SK-N-SH (cell line): ENCODE measurements at regions not wholly inside any gene's neighbourhood (a gene's known extent, or its start where the extent isn't known, plus 50 kb on each side); places are given as distances from the start of the nearest gene placed in this dataset.

Experiments used
- CTCF ChIA-PET: fragments of 300-600, 350-600 bp; formaldehyde crosslinking; extraction: SDS; loops from one replicate; lab custom pipeline; 2021; lab: Yijun Ruan, JAX
- POLR2A ChIA-PET: fragments of 350-600 bp; sonication (Branson Sonifier 250); formaldehyde crosslinking; extraction: SDS; loops from one replicate; lab custom pipeline; 2020; ENCODE audit warnings: antibody characterized with exemption, inconsistent platforms; lab: Yijun Ruan, JAX
- DNase-seq: peaks from one replicate; pipeline ENCODE4 v3.0.0; 2012
- H2AFZ ChIP-seq: fragments of 200-600 bp; sonication (generic); 2 replicates; pipeline ENCODE4 v1.8.1; 2016; ENCODE audit warnings: antibody characterized with exemption, mild to moderate bottlenecking, low read depth
- H3F3A ChIP-seq: fragments of 200-600 bp; sonication (generic); replicated peaks from 2 replicates; pipeline ENCODE3; 2016; ENCODE audit warnings: antibody characterized with exemption, mild to moderate bottlenecking; ENCODE audit not compliant: insufficient read depth
- H3K27ac ChIP-seq, 2 experiments: fragments of 200-500 bp in 1 of 2; fragments of 200-600 bp in 1 of 2; sonication (Bioruptor generic) in 1 of 2; sonication (generic), shearing (Covaris generic) in 1 of 2; 2 replicates each; pipeline versions ENCODE4 v1.5.1 to v1.6.1; 2014 to 2016; ENCODE audit warnings: low read depth in 2 of 2, inconsistent platforms in 1 of 2, low read length in 1 of 2, mild to moderate bottlenecking in 1 of 2, mixed read lengths in 1 of 2
- H3K27me3 ChIP-seq: fragments of 200-600 bp; sonication (generic), shearing (Covaris generic); 2 replicates; pipeline ENCODE4 v1.6.1; 2016; ENCODE audit warnings: mixed run types; ENCODE audit not compliant: insufficient read depth
- H3K36me3 ChIP-seq, 2 experiments: fragments of 200-500 bp in 1 of 2; fragments of 200-600 bp in 1 of 2; sonication (Bioruptor generic) in 1 of 2; sonication (generic) in 1 of 2; replicated peaks in 1 of 2; 2 replicates each; pipeline versions ENCODE3 to v1.5.1; 2014 to 2016; ENCODE audit warnings: low read length in 1 of 2, mild to moderate bottlenecking in 1 of 2; ENCODE audit not compliant: insufficient read depth in 2 of 2, control insufficient read depth in 1 of 2
- H3K4me1 ChIP-seq, 2 experiments: fragments of 200-500 bp in 1 of 2; fragments of 200-600 bp in 1 of 2; sonication (Bioruptor generic) in 1 of 2; sonication (generic), shearing (Covaris generic) in 1 of 2; 2 replicates each; pipeline versions ENCODE4 v1.5.1 to v1.6.1; 2014 to 2016; ENCODE audit warnings: low read depth in 1 of 2, low read length in 1 of 2, mixed run types in 1 of 2; ENCODE audit not compliant: insufficient read depth in 2 of 2, control insufficient read depth in 1 of 2
- H3K4me2 ChIP-seq: fragments of 200-600 bp; sonication (generic), shearing (Covaris generic); 2 replicates; pipeline ENCODE4 v1.6.1; 2017; ENCODE audit warnings: mixed run types
- H3K4me3 ChIP-seq, 2 experiments: fragments of 200-500 bp in 1 of 2; fragments of 200-600 bp in 1 of 2; sonication (Bioruptor generic) in 1 of 2; sonication (generic), shearing (Covaris generic) in 1 of 2; 2 replicates each; pipeline versions ENCODE4 v1.5.1 to v1.8.1; 2014 to 2016; ENCODE audit warnings: low read depth in 2 of 2, inconsistent platforms in 1 of 2, low read length in 1 of 2, mild to moderate bottlenecking in 1 of 2, mixed read lengths in 1 of 2, moderate library complexity in 1 of 2
- H3K79me2 ChIP-seq: fragments of 200-600 bp; sonication (generic); 2 replicates; pipeline ENCODE4 v1.8.1; 2017; ENCODE audit warnings: mild to moderate bottlenecking; ENCODE audit not compliant: insufficient read depth
- H3K9ac ChIP-seq: fragments of 200-600 bp; sonication (generic); 2 replicates; pipeline ENCODE4 v1.6.1; 2017; ENCODE audit warnings: mixed run types
- H3K9me2 ChIP-seq: fragments of 200-600 bp; sonication (generic); 2 replicates; pipeline ENCODE4 v1.6.1; 2017; ENCODE audit warnings: mixed run types
- H3K9me3 ChIP-seq: fragments of 200-600 bp; sonication (generic); 2 replicates; pipeline ENCODE4 v1.6.1; 2017; ENCODE audit warnings: mixed run types, mild to moderate bottlenecking, moderate library complexity
- H4K20me1 ChIP-seq: fragments of 200-600 bp; sonication (generic); 2 replicates; pipeline ENCODE4 v1.6.1; 2017; ENCODE audit warnings: mild to moderate bottlenecking, mixed run types; ENCODE audit not compliant: insufficient read depth
- EP300 ChIP-seq, 2 experiments: IDR thresholded peaks; 2 replicates each; pipeline versions ENCODE4 v1.4.0 to v1.6.1; 2012; ENCODE audit warnings: borderline replicate concordance in 1 of 2, low read depth in 1 of 2, low read length in 1 of 2
- EZH2phosphoT487 ChIP-seq: fragments of 200-600 bp; sonication (generic); IDR thresholded peaks from 2 replicates; pipeline ENCODE4 v1.6.1; 2017; ENCODE audit warnings: low read depth, mixed run types, mild to moderate bottlenecking, antibody characterized with exemption, moderate library complexity, borderline replicate concordance
- FOSL2 ChIP-seq: IDR thresholded peaks from 2 replicates; pipeline ENCODE4 v1.4.0; 2012; ENCODE audit warnings: low read depth, mild to moderate bottlenecking, moderate library complexity, borderline replicate concordance
- FOXJ3 ChIP-seq: sonication (generic); formaldehyde crosslinking; IDR thresholded peaks from 2 replicates; pipeline ENCODE4 v1.5.1; 2020; ENCODE audit warnings: mild to moderate bottlenecking, missing genetic modification reagents
- FOXM1 ChIP-seq: IDR thresholded peaks from 2 replicates; pipeline ENCODE4 v1.4.0; 2012; ENCODE audit warnings: low read depth, mild to moderate bottlenecking
- GATA2 ChIP-seq: sonication (generic); formaldehyde crosslinking; IDR thresholded peaks from 2 replicates; pipeline ENCODE4 v1.5.0; 2020; ENCODE audit warnings: mild to moderate bottlenecking, missing genetic modification reagents
- JUND ChIP-seq: IDR thresholded peaks from 2 replicates; pipeline ENCODE4 v1.4.0; 2012
- MEF2A ChIP-seq: IDR thresholded peaks from 2 replicates; pipeline ENCODE4 v1.4.0; 2012; ENCODE audit warnings: low read depth, borderline replicate concordance
- MXI1 ChIP-seq: IDR thresholded peaks from 2 replicates; pipeline ENCODE4 v1.6.1; 2012; ENCODE audit warnings: mild to moderate bottlenecking, low read depth, low read length, improper control_type of control experiment
- NFIC ChIP-seq: IDR thresholded peaks from 2 replicates; pipeline ENCODE4 v1.4.0; 2012; ENCODE audit warnings: borderline replicate concordance
- NRF1 ChIP-seq: IDR thresholded peaks from 2 replicates; pipeline ENCODE4 v1.6.1; 2012; ENCODE audit warnings: low read depth, mild to moderate bottlenecking, low read length
- POLR2AphosphoS5 ChIP-seq: IDR thresholded peaks from 2 replicates; pipeline ENCODE4 v1.6.1; 2012; ENCODE audit warnings: low read depth, low read length
- RCOR1 ChIP-seq: fragments of 150-350 bp; IDR thresholded peaks from 2 replicates; pipeline ENCODE4 v1.6.1; 2017; ENCODE audit warnings: antibody characterized with exemption, low read length
- TAF1 ChIP-seq: IDR thresholded peaks from 2 replicates; pipeline ENCODE4 v1.6.1; 2012; ENCODE audit warnings: low read depth, mild to moderate bottlenecking, low read length, moderate library complexity, borderline replicate concordance
- TEAD4 ChIP-seq: IDR thresholded peaks from 2 replicates; pipeline ENCODE4 v1.4.0; 2012; ENCODE audit warnings: mild to moderate bottlenecking, borderline replicate concordance; ENCODE audit not compliant: insufficient read depth
- YY1 ChIP-seq: IDR thresholded peaks from 2 replicates; pipeline ENCODE4 v1.4.0; 2012; ENCODE audit warnings: low read depth, mild to moderate bottlenecking
- WGBS: methylation state at CpG from one replicate; pipeline ENCODE4 v1.1.6; 2017; ENCODE audit warnings: low lambda C conversion rate; 5-methylcytosine and 5-hydroxymethylcytosine counted together
- TF ChIP-seq, protein P1 (sequence below): IDR thresholded peaks from 2 replicates; pipeline ENCODE4; 2012
- TF ChIP-seq, protein P2 (sequence below): IDR thresholded peaks from 2 replicates; pipeline ENCODE4 v1.6.1; 2012; ENCODE audit warnings: mild to moderate bottlenecking, low read depth, low read length, moderate library complexity

GRCh38 chr18:73948084-73948483 lies 199.6 kb downstream of the FBXO15 start:
- Histone ChIP-seq H3F3A (no peaks in the 10 kb centered on the region), H3K79me2 (no peaks in the 10 kb centered on the region), H3K9ac (no peak overlapping the region), H3K27ac (no peak overlapping the region), H2AFZ (no peak overlapping the region), H3K36me3 (no peaks in the 10 kb centered on the region), H3K4me1 (no peaks in the 10 kb centered on the region), H3K27me3 (peaks cover under 1% of the 10 kb centered on the region; the same call in 1 of the 2 replicates), H3K4me2 (no peak overlapping the region), H4K20me1 (no peaks in the 10 kb centered on the region), H3K4me3 (no peak overlapping the region), H3K9me3 (no peaks in the 10 kb centered on the region), H3K9me2 (no peaks in the 10 kb centered on the region)
- WGBS: 5% methylated on average over 4 of the region's 4 CpGs
- TF ChIP-seq FOXM1 (no peak), TEAD4 (no peak), NRF1 (no peak), MXI1 (no peak), POLR2AphosphoS5 (no peak), FOSL2 (no peak)
- TF ChIP-seq, protein P1, sequence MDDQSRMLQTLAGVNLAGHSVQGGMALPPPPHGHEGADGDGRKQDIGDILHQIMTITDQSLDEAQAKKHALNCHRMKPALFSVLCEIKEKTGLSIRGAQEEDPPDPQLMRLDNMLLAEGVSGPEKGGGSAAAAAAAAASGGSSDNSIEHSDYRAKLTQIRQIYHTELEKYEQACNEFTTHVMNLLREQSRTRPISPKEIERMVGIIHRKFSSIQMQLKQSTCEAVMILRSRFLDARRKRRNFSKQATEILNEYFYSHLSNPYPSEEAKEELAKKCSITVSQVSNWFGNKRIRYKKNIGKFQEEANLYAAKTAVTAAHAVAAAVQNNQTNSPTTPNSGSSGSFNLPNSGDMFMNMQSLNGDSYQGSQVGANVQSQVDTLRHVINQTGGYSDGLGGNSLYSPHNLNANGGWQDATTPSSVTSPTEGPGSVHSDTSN: no peak
- DNase-seq: no peak
- CTCF ChIA-PET: interaction anchor here (1.9 kb wide), 1 partner anchor 32 kb away, joined by 9 read pairs; no protein-coding TSS in a partner anchor
- POLR2A ChIA-PET: no interaction called here

DNA sequence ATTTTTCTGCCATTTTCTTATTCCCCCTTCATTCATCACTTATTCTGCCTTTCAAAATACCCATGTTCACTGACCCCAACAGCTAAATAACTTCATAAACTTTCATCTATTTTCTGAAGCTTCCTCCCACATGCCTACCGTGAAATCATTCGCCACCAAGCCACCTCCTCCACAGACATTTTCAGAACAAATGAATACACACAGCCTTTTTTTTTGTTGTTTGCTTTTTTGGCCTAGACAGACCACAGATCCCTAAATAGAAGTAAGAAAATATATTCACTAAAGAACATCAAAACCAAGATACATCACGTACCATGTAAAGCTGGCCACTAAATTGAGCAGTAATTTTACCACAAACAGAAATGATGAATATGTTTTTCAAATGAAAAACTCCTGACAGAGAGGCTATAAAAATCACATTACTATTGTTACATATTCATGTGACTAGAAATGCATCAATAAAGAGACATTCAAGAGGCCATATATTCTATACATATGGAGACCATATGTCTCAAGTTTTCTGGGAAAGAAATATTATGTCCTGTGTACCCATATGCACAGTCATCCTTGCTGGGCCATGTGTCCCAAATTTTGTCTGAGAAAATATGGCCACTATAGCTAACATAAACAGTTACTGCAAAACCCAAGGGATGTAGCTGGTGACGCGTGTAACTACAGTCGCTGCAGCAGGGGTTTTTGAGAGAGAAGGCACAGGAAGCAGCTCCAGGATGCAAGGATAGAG lies 200.3 kb downstream of the FBXO15 start:
- no peak overlapping the region for H3K9ac ChIP-seq
- H3K4me1 ChIP-seq: no peaks in the 10 kb centered on the region
- ChIA-PET POLR2A (no interaction called here), CTCF (no interaction called here)
- no peaks in the 10 kb centered on the region for H3F3A ChIP-seq
- no peak overlapping the region for H3K27ac ChIP-seq
- no peaks in the 10 kb centered on the region for H3K27me3 ChIP-seq
- H3K4me2 ChIP-seq: no peak overlapping the region
- no peaks in the 10 kb centered on the region for H4K20me1 ChIP-seq
- no peak overlapping the region for H2AFZ ChIP-seq
- no peaks in the 10 kb centered on the region for H3K9me2 ChIP-seq
- TF ChIP-seq YY1 (no peak), NFIC (no peak), JUND (no peak), EZH2phosphoT487 (no peak), RCOR1 (no peak), MEF2A (no peak), EP300 (IDR thresholded peaks at IDR 0.05; ENCODE audit: borderline replicate concordance in 1 of 2, low read depth in 1 of 2, low read length in 1 of 2) (no peak), FOXJ3 (CRISPR knock-in tag) (no peak), GATA2 (CRISPR knock-in tag) (no peak), TAF1 (no peak), NRF1 (no peak)
- TF ChIP-seq, protein P2, sequence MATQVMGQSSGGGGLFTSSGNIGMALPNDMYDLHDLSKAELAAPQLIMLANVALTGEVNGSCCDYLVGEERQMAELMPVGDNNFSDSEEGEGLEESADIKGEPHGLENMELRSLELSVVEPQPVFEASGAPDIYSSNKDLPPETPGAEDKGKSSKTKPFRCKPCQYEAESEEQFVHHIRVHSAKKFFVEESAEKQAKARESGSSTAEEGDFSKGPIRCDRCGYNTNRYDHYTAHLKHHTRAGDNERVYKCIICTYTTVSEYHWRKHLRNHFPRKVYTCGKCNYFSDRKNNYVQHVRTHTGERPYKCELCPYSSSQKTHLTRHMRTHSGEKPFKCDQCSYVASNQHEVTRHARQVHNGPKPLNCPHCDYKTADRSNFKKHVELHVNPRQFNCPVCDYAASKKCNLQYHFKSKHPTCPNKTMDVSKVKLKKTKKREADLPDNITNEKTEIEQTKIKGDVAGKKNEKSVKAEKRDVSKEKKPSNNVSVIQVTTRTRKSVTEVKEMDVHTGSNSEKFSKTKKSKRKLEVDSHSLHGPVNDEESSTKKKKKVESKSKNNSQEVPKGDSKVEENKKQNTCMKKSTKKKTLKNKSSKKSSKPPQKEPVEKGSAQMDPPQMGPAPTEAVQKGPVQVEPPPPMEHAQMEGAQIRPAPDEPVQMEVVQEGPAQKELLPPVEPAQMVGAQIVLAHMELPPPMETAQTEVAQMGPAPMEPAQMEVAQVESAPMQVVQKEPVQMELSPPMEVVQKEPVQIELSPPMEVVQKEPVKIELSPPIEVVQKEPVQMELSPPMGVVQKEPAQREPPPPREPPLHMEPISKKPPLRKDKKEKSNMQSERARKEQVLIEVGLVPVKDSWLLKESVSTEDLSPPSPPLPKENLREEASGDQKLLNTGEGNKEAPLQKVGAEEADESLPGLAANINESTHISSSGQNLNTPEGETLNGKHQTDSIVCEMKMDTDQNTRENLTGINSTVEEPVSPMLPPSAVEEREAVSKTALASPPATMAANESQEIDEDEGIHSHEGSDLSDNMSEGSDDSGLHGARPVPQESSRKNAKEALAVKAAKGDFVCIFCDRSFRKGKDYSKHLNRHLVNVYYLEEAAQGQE: no peak
- TF ChIP-seq, protein P1: no peak
- no peak overlapping the region for H3K4me3 ChIP-seq
- no peaks in the 10 kb centered on the region for H3K9me3 ChIP-seq
- no peaks in the 10 kb centered on the region for H3K79me2 ChIP-seq
- WGBS: 9% methylated on average over 6 of the region's 6 CpGs
- H3K36me3 ChIP-seq: no peaks in the 10 kb centered on the region
- no peak for DNase-seq
